ENCODE measurements at regions not wholly inside any gene's neighbourhood (a gene's known extent, or its start where the extent isn't known, plus 50 kb on each side); places are given as distances from the start of the nearest gene placed in this dataset.

- no peaks in the 10 kb centered on the region for H4K20me1 ChIP-seq (replicated peaks; ENCODE audit: control insufficient read depth, insufficient read depth, low read length)
- H3K27me3 ChIP-seq (ENCODE audit: control insufficient read depth in 2 of 2, insufficient read depth in 2 of 2, low read length in 2 of 2) = no peaks in the 10 kb centered on the region
- ChIA-PET CTCF (ENCODE audit: low intra/inter-chr PET ratio) (no interaction called here), POLR2A (no interaction called here)
- H3K9ac ChIP-seq (ENCODE audit: insufficient read depth in 1 of 2, low read depth in 2 of 2, low read length in 2 of 2) = no peak overlapping the region
- no peak overlapping the region for H3K27ac ChIP-seq (ENCODE audit: extremely low read depth, low read depth, low read length)
- no peaks in the 10 kb centered on the region for H3K4me1 ChIP-seq (replicated peaks in 1 of 2; ENCODE audit: control insufficient read depth in 2 of 2, insufficient read depth in 2 of 2, low read length in 2 of 2)
- no TSS peak for BruUV-seq (replicated peaks)
- H3K9me3 ChIP-seq (replicated peaks; ENCODE audit: control insufficient read depth, insufficient read depth, low read depth, low read length) = no peaks in the 10 kb centered on the region
- 0% methylated on average over 3 of the region's 3 CpGs for WGBS (ENCODE audit: insufficient coverage, low coverage, missing lambda C conversion rate)
- no peak overlapping the region for H3K4me2 ChIP-seq (ENCODE audit: insufficient read depth, low read length)
- in situ Hi-C loops (cut with MboI) (no loop called here), intact Hi-C loops (cut with micrococcal nuclease) (no loop called here)
- no peak overlapping the region for H3K4me3 ChIP-seq
- H3K36me3 ChIP-seq (ENCODE audit: control insufficient read depth, insufficient read depth, low read length) = no peaks in the 10 kb centered on the region
- H2AFZ ChIP-seq (ENCODE audit: low read depth, low read length) = no peak overlapping the region
- DNase-seq (ENCODE audit: extremely low read depth in 1 of 4, low spot score in 3 of 4) (no peak), ATAC-seq (no peak), FAIRE-seq (no peak)
- no peaks in the 10 kb centered on the region for H3K9me1 ChIP-seq (ENCODE audit: control insufficient read depth, insufficient read depth, low read length)
- H3K79me2 ChIP-seq (ENCODE audit: control insufficient read depth, insufficient read depth, low read length) = no peaks in the 10 kb centered on the region
- no peak for TF ChIP-seq ZBTB34 (CRISPR knock-in tag; IDR thresholded peaks at IDR 0.05)
- no peak for TF ChIP-seq COPS2 (conservative IDR thresholded peaks at IDR 0.05)
- no peak for TF ChIP-seq CEBPB (tag; IDR thresholded peaks at IDR 0.05)
- no peak for TF ChIP-seq ZNF512 (tag; IDR thresholded peaks at IDR 0.05)
- no peak for TF ChIP-seq ZNF717 (CRISPR knock-in tag; IDR thresholded peaks at IDR 0.05)
- TF ChIP-seq AFF1 (IDR thresholded peaks at IDR 0.05; ENCODE audit: low read depth in 1 of 2, partially characterized antibody in 2 of 2) = no peak
- TF ChIP-seq CHAMP1 (IDR thresholded peaks at IDR 0.05) = no peak
- no peak for TF ChIP-seq ZFP91 (CRISPR knock-in tag; IDR thresholded peaks at IDR 0.05)
- TF ChIP-seq SIN3B (IDR thresholded peaks at IDR 0.05; ENCODE audit: low read depth) = no peak
Observed at GRCh38 chr9:109709866-109710265, 70.1 kb upstream of the PALM2AKAP2 start.
